PC-9 (cell line): ENCODE measurements at regions not wholly inside any gene's neighbourhood (a gene's known extent, or its start where the extent isn't known, plus 50 kb on each side); places are given as distances from the start of the nearest gene placed in this dataset.
A peak's percentile ranks its signal among the peaks of the same experiment; 100 is the strongest.

Experiments used
- BruUV-seq: library from RNA; stranded (reverse); fragments of 400-500 nt; replicated peaks from 2 replicates; lab custom pipeline; 2021; lab: Mats Ljungman, UMichigan
- CTCF ChIA-PET: fragments of 300-600 bp; sonication (Branson Sonifier 250); formaldehyde crosslinking; loops from one replicate; lab custom pipeline; 2022; ENCODE audit warnings: antibody characterized with exemption; lab: Charles Lee
- POLR2A ChIA-PET: fragments of 300-600 bp; sonication (Branson Sonifier 250); formaldehyde crosslinking; loops from one replicate; lab custom pipeline; 2022; ENCODE audit warnings: antibody characterized with exemption; ENCODE audit not compliant: unreplicated experiment; lab: Charles Lee
- DNase-seq, 2 experiments: peaks; one replicate each; pipeline versions ENCODE4 v3.0.0 to v3.0.0-alpha.2; 2015 to 2022; ENCODE audit warnings: mixed read lengths in 1 of 2
- H2AFZ ChIP-seq: fragments of 200-600 bp; sonication (generic); 2 replicates; pipeline ENCODE4 v1.8.1; 2017; ENCODE audit warnings: antibody characterized with exemption
- H3F3A ChIP-seq: fragments of 200-600 bp; sonication (generic); 2 replicates; pipeline ENCODE4 v1.8.1; 2017; ENCODE audit warnings: antibody characterized with exemption, mild to moderate bottlenecking, low read depth; ENCODE audit not compliant: insufficient read depth
- H3K27ac ChIP-seq: fragments of 200-600 bp; sonication (generic); 2 replicates; pipeline ENCODE4 v1.6.1; 2016; ENCODE audit warnings: mixed run types
- H3K27me3 ChIP-seq: fragments of 200-600 bp; sonication (generic); 2 replicates; pipeline ENCODE4 v1.6.1; 2016; ENCODE audit warnings: low read depth, mixed run types; ENCODE audit not compliant: insufficient read depth
- H3K36me3 ChIP-seq: fragments of 200-600 bp; sonication (generic); 2 replicates; pipeline ENCODE4 v1.6.1; 2016; ENCODE audit warnings: low read depth, mixed run types
- H3K4me1 ChIP-seq: fragments of 200-600 bp; sonication (generic); replicated peaks from 2 replicates; pipeline ENCODE4 v1.6.1; 2016; ENCODE audit warnings: mixed run types; ENCODE audit not compliant: insufficient read depth
- H3K4me2 ChIP-seq: fragments of 200-600 bp; sonication (generic); 2 replicates; pipeline ENCODE4 v1.6.1; 2017; ENCODE audit warnings: mixed run types
- H3K4me3 ChIP-seq: fragments of 200-600 bp; sonication (generic); 2 replicates; pipeline ENCODE4 v1.6.1; 2016; ENCODE audit warnings: mixed run types
- H3K79me2 ChIP-seq: fragments of 200-600 bp; sonication (generic); 2 replicates; pipeline ENCODE4 v1.6.1; 2017; ENCODE audit warnings: low read depth, mixed run types
- H3K9me2 ChIP-seq: fragments of 200-600 bp; sonication (generic); 2 replicates; pipeline ENCODE4 v1.8.1; 2017; ENCODE audit warnings: mild to moderate bottlenecking; ENCODE audit not compliant: insufficient read depth
- H3K9me3 ChIP-seq: fragments of 200-600 bp; sonication (generic); 2 replicates; pipeline ENCODE4 v1.8.1; 2016; ENCODE audit warnings: low read depth; ENCODE audit not compliant: insufficient read depth
- H4K20me1 ChIP-seq: fragments of 200-600 bp; sonication (generic); 2 replicates; pipeline ENCODE4 v1.8.1; 2017; ENCODE audit not compliant: insufficient read depth
- EZH2 ChIP-seq: fragments of 200-600 bp; sonication (generic); IDR thresholded peaks from 2 replicates; pipeline ENCODE4 v1.8.0; 2017; ENCODE audit warnings: antibody characterized with exemption, low read depth
- intact Hi-C: fragments of 100-400 bp; cut with micrococcal nuclease; formaldehyde crosslinking; loops from one replicate; pipeline ENCODE4 v1.10.0; 2022; ENCODE audit not compliant: unreplicated experiment
- TF ChIP-seq, protein P1 (sequence below): fragments of 200-600 bp; sonication (generic); conservative IDR thresholded peaks from 2 replicates; pipeline ENCODE4 v1.6.1; 2017; ENCODE audit warnings: mixed run types, antibody characterized with exemption, mild to moderate bottlenecking, moderate library complexity

- CTCF ChIA-PET = no interaction called here
- no peak overlapping the region; the same call in 1 of the 2 replicates for H2AFZ ChIP-seq
- peaks cover 33% of the 10 kb centered on the region for H3K4me1 ChIP-seq
- POLR2A ChIA-PET = interaction anchor here (0.6 kb wide), 1 partner anchor 25 kb away, joined by 5 read pairs; no protein-coding TSS in a partner anchor
- H3K79me2 ChIP-seq = no peaks in the 10 kb centered on the region
- H4K20me1 ChIP-seq = no peaks in the 10 kb centered on the region
- BruUV-seq = no TSS peak
- H3K27me3 ChIP-seq = no peaks in the 10 kb centered on the region
- peak overlapping the region; percentile 56 for H3K4me2 ChIP-seq
- peak; percentile 67 to 86 for DNase-seq
- peak overlapping the region; percentile 92 for H3K27ac ChIP-seq
- H3F3A ChIP-seq = peaks cover 18% of the 10 kb centered on the region
- no peaks in the 10 kb centered on the region for H3K9me2 ChIP-seq
- TF ChIP-seq EZH2 = no peak
- TF ChIP-seq, protein P1, sequence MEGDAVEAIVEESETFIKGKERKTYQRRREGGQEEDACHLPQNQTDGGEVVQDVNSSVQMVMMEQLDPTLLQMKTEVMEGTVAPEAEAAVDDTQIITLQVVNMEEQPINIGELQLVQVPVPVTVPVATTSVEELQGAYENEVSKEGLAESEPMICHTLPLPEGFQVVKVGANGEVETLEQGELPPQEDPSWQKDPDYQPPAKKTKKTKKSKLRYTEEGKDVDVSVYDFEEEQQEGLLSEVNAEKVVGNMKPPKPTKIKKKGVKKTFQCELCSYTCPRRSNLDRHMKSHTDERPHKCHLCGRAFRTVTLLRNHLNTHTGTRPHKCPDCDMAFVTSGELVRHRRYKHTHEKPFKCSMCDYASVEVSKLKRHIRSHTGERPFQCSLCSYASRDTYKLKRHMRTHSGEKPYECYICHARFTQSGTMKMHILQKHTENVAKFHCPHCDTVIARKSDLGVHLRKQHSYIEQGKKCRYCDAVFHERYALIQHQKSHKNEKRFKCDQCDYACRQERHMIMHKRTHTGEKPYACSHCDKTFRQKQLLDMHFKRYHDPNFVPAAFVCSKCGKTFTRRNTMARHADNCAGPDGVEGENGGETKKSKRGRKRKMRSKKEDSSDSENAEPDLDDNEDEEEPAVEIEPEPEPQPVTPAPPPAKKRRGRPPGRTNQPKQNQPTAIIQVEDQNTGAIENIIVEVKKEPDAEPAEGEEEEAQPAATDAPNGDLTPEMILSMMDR = no peak
- no peaks in the 10 kb centered on the region for H3K36me3 ChIP-seq
- intact Hi-C loops = no loop called here
- no peaks in the 10 kb centered on the region for H3K9me3 ChIP-seq
- peak overlapping the region; percentile 7; the same call in 1 of the 2 replicates for H3K4me3 ChIP-seq
Observed at GRCh38 chr21:43287111-43287760, 118.4 kb downstream of the CRYAA start.

GRCh38 chr21:43286196-43286595, 117.4 kb downstream of the CRYAA start:
- Histone ChIP-seq H2AFZ (no peak overlapping the region), H3K4me3 (no peak overlapping the region), H3K4me1 (peaks cover 33% of the 10 kb centered on the region), H3F3A (peaks cover 18% of the 10 kb centered on the region), H3K36me3 (no peaks in the 10 kb centered on the region), H3K27me3 (no peaks in the 10 kb centered on the region), H3K9me3 (no peaks in the 10 kb centered on the region), H3K79me2 (no peaks in the 10 kb centered on the region), H3K9me2 (no peaks in the 10 kb centered on the region), H4K20me1 (no peaks in the 10 kb centered on the region), H3K27ac (peak overlapping the region; percentile 92; the same call in 1 of the 2 replicates), H3K4me2 (no peak overlapping the region)
- DNase-seq = no peak
- no peak for TF ChIP-seq EZH2
- TF ChIP-seq, protein P1 = no peak
- no TSS peak for BruUV-seq
- intact Hi-C loops = no loop called here
- ChIA-PET POLR2A (no interaction called here), CTCF (no interaction called here)

DNA sequence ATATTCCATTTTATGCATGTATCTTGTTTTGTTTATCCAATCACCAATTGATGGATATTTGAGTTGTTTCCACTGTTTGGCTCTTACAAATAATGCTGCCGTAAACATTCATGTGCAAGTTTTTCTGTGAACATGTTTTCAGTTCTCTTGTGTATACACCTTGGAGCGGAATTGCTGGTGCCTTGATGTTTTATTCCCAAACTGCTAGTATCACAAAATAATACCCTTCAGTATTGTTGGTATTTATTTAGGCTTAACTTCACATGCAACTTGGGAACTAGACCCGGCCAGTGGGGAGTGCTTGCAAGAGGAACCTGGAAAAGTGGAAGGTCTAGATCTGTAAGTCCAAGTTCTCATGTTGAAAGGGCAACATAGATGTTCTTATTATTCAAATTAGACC, 115.9 kb downstream of the CRYAA start:
- BruUV-seq = no TSS peak
- Histone ChIP-seq H3K4me3 (no peak overlapping the region), H3F3A (peaks cover 18% of the 10 kb centered on the region), H2AFZ (no peak overlapping the region), H3K36me3 (no peaks in the 10 kb centered on the region), H3K27ac (no peak overlapping the region), H3K9me2 (no peaks in the 10 kb centered on the region), H4K20me1 (no peaks in the 10 kb centered on the region), H3K4me1 (peaks cover 33% of the 10 kb centered on the region), H3K79me2 (no peaks in the 10 kb centered on the region), H3K4me2 (no peak overlapping the region), H3K27me3 (no peaks in the 10 kb centered on the region), H3K9me3 (no peaks in the 10 kb centered on the region)
- TF ChIP-seq EZH2 = no peak
- TF ChIP-seq, protein P1 = no peak
- intact Hi-C loops = no loop called here
- CTCF ChIA-PET = no interaction called here
- POLR2A ChIA-PET = no interaction called here
- DNase-seq = no peak
